H9 (cell line): ENCODE measurements at regions not wholly inside any gene's neighbourhood (a gene's known extent, or its start where the extent isn't known, plus 50 kb on each side); places are given as distances from the start of the nearest gene placed in this dataset.

Source experiments
- DNase-seq: peaks from one replicate; pipeline ENCODE4 v3.0.0-alpha.2; 2017
- H2AFZ ChIP-seq: one replicate; pipeline ENCODE4 v1.6.1; 2013; ENCODE audit warnings: mild to moderate bottlenecking, low read length, control low read depth, moderate library complexity
- H2AK5ac ChIP-seq: 2 replicates; pipeline ENCODE4 v1.6.1; 2013; ENCODE audit warnings: low read length, control low read depth, mixed read lengths; ENCODE audit not compliant: insufficient read length
- H2BK120ac ChIP-seq: one replicate; pipeline ENCODE4 v1.6.1; 2013; ENCODE audit warnings: low read depth, mild to moderate bottlenecking, low read length, control low read depth, inconsistent platforms; ENCODE audit not compliant: poor library complexity, severe bottlenecking
- H2BK12ac ChIP-seq: 2 replicates; pipeline ENCODE4 v1.6.1; 2013; ENCODE audit warnings: low read length, control low read depth, mixed read lengths, low read depth; ENCODE audit not compliant: insufficient read length
- H2BK15ac ChIP-seq: 2 replicates; pipeline ENCODE4 v1.6.1; 2013; ENCODE audit warnings: low read depth, low read length, control low read depth
- H2BK20ac ChIP-seq: one replicate; pipeline ENCODE4 v1.6.1; 2013; ENCODE audit warnings: low read depth, mild to moderate bottlenecking, low read length, control low read depth, inconsistent platforms; ENCODE audit not compliant: poor library complexity, severe bottlenecking
- H2BK5ac ChIP-seq: 2 replicates; pipeline ENCODE4 v1.6.1; 2013; ENCODE audit warnings: low read length, control low read depth, mixed read lengths; ENCODE audit not compliant: insufficient read length
- H3K14ac ChIP-seq: 2 replicates; pipeline ENCODE4 v1.6.1; 2013; ENCODE audit warnings: low read length, control low read depth; ENCODE audit not compliant: insufficient read depth
- H3K18ac ChIP-seq: 2 replicates; pipeline ENCODE4 v1.6.1; 2013; ENCODE audit warnings: low read depth, mild to moderate bottlenecking, mixed read lengths, low read length, control low read depth; ENCODE audit not compliant: insufficient read length
- H3K23ac ChIP-seq: 2 replicates; pipeline ENCODE4 v1.6.1; 2013; ENCODE audit warnings: low read length, control low read depth, mixed read lengths, low read depth; ENCODE audit not compliant: insufficient read length
- H3K23me2 ChIP-seq: 2 replicates; pipeline ENCODE4 v1.6.1; 2013; ENCODE audit warnings: low read depth, mild to moderate bottlenecking, mixed read lengths, low read length, control low read depth; ENCODE audit not compliant: insufficient read length, poor library complexity, severe bottlenecking
- H3K27ac ChIP-seq: 2 replicates; pipeline ENCODE4 v1.5.1; 2013; ENCODE audit warnings: low read length, control low read depth, mixed read lengths, low read depth; ENCODE audit not compliant: insufficient read length
- H3K27me3 ChIP-seq: 2 replicates; pipeline ENCODE4 v1.6.1; 2013; ENCODE audit warnings: low read length, control low read depth, inconsistent platforms; ENCODE audit not compliant: insufficient read depth
- H3K4ac ChIP-seq: 2 replicates; pipeline ENCODE4 v1.6.1; 2013; ENCODE audit warnings: low read depth, mild to moderate bottlenecking, control low read depth, inconsistent platforms, low read length, moderate library complexity
- H3K4me1 ChIP-seq: 2 replicates; pipeline ENCODE4 v1.6.1; 2013; ENCODE audit warnings: low read length, control low read depth, inconsistent platforms; ENCODE audit not compliant: insufficient read depth
- H3K4me2 ChIP-seq: 2 replicates; pipeline ENCODE4 v1.6.1; 2013; ENCODE audit warnings: low read length, control low read depth, mixed read lengths; ENCODE audit not compliant: insufficient read length, insufficient read depth
- H3K56ac ChIP-seq: 2 replicates; pipeline ENCODE4 v1.6.1; 2013; ENCODE audit warnings: low read depth, mild to moderate bottlenecking, mixed read lengths, low read length, control low read depth; ENCODE audit not compliant: insufficient read length
- H3K79me1 ChIP-seq: 2 replicates; pipeline ENCODE4 v1.6.1; 2013; ENCODE audit warnings: low read depth, mild to moderate bottlenecking, moderate library complexity, low read length, control low read depth, inconsistent platforms; ENCODE audit not compliant: insufficient read depth, poor library complexity, severe bottlenecking
- H3K79me2 ChIP-seq: 2 replicates; pipeline ENCODE4 v1.6.1; 2013; ENCODE audit warnings: low read length, control low read depth, inconsistent platforms; ENCODE audit not compliant: insufficient read depth
- H3K9ac ChIP-seq: 2 replicates; pipeline ENCODE4 v1.6.1; 2013; ENCODE audit warnings: low read length, control low read depth, mixed read lengths; ENCODE audit not compliant: insufficient read length; ENCODE audit errors: extremely low read depth
- H3K9me3 ChIP-seq: one replicate; pipeline ENCODE4 v1.6.1; 2013; ENCODE audit warnings: low read depth, low read length, inconsistent platforms; ENCODE audit not compliant: control insufficient read depth
- H3T11ph ChIP-seq: one replicate; pipeline ENCODE4 v1.6.1; 2013; ENCODE audit warnings: mild to moderate bottlenecking, low read length, control low read depth, inconsistent platforms
- H4K20me1 ChIP-seq: one replicate; pipeline ENCODE4 v1.6.1; 2013; ENCODE audit not compliant: control insufficient read depth, insufficient read length, insufficient read depth
- H4K5ac ChIP-seq: 2 replicates; pipeline ENCODE4 v1.6.1; 2013; ENCODE audit warnings: low read depth, mild to moderate bottlenecking, mixed read lengths, low read length, control low read depth; ENCODE audit not compliant: insufficient read length
- H4K8ac ChIP-seq: replicated peaks from 2 replicates; pipeline ENCODE4 v1.6.1; 2013; ENCODE audit warnings: low read length, control low read depth, mixed read lengths, low read depth; ENCODE audit not compliant: insufficient read length
- H4K91ac ChIP-seq: 2 replicates; pipeline ENCODE4 v1.6.1; 2013; ENCODE audit warnings: low read depth, mild to moderate bottlenecking, moderate library complexity, mixed read lengths, low read length, control low read depth; ENCODE audit not compliant: insufficient read length
- H3K27ac Mint-ChIP-seq, 3 experiments: 2 replicates in 2 of 3; 3 replicates in 1 of 3; pipeline ENCODE4 v1.8.0; 2020 to 2021; ENCODE audit warnings: mixed read lengths in 3 of 3, mild to moderate bottlenecking in 1 of 3, moderate library complexity in 1 of 3
- H3K27me3 Mint-ChIP-seq: 2 replicates; pipeline ENCODE4 v1.8.0; 2021; ENCODE audit warnings: low read depth, mild to moderate bottlenecking, moderate library complexity, mixed read lengths
- H3K36me3 Mint-ChIP-seq, 3 experiments: 2 replicates in 2 of 3; 3 replicates in 1 of 3; pipeline ENCODE4 v1.8.0; 2020 to 2021; ENCODE audit warnings: low read depth in 3 of 3, mixed read lengths in 3 of 3; ENCODE audit not compliant: insufficient read depth in 1 of 3
- H3K4me1 Mint-ChIP-seq, 2 experiments: 2 replicates each; pipeline ENCODE4 v1.8.0; 2020; ENCODE audit warnings: mixed read lengths in 2 of 2
- H3K4me3 Mint-ChIP-seq, 2 experiments: 2 replicates in 1 of 2; 3 replicates in 1 of 2; pipeline ENCODE4 v1.8.0; 2020 to 2021; ENCODE audit warnings: mild to moderate bottlenecking in 2 of 2, mixed read lengths in 2 of 2, moderate library complexity in 1 of 2
- H3K9me3 Mint-ChIP-seq, 2 experiments: 2 replicates in 1 of 2; 3 replicates in 1 of 2; pipeline ENCODE4 v1.8.0; 2020; ENCODE audit warnings: mild to moderate bottlenecking in 2 of 2, mixed read lengths in 2 of 2, moderate library complexity in 1 of 2
- CTCF ChIP-seq: fragments of 200-600 bp; sonication (generic); conservative IDR thresholded peaks from 3 replicates; pipeline ENCODE4 v1.8.0; 2021; ENCODE audit warnings: antibody characterized with exemption, mild to moderate bottlenecking
- WGBS: extraction: QIAGEN DNeasy Blood & Tissue Kit; methylation state at CpG from one replicate; pipeline ENCODE4 v1.1.7; 2013; ENCODE audit warnings: missing lambda C conversion rate, low lambda C conversion rate, mixed read lengths; ENCODE audit not compliant: insufficient read length; ENCODE audit errors: extremely low coverage; 5-methylcytosine and 5-hydroxymethylcytosine counted together

GRCh38 chr2:12435430-12436222, 281.1 kb upstream of the TRIB2 start:
- Histone ChIP-seq H4K91ac (no peak overlapping the region), H3K4me2 (no peak overlapping the region), H3K9ac (no peak overlapping the region), H2AK5ac (no peak overlapping the region), H3K27ac (no peak overlapping the region), H3K79me2 (no peaks in the 10 kb centered on the region), H2AFZ (no peak overlapping the region), H2BK20ac (no peak overlapping the region), H2BK15ac (no peak overlapping the region), H3K14ac (no peak overlapping the region), H3K23ac (no peak overlapping the region), H2BK120ac (no peak overlapping the region), H3K4ac (no peak overlapping the region), H2BK12ac (no peak overlapping the region), H3K4me1 (no peaks in the 10 kb centered on the region), H3T11ph (no peak overlapping the region), H2BK5ac (no peak overlapping the region), H4K20me1 (no peaks in the 10 kb centered on the region), H3K23me2 (no peaks in the 10 kb centered on the region), H3K56ac (no peak overlapping the region), H4K5ac (no peak overlapping the region), H4K8ac (no peak overlapping the region), H3K79me1 (no peaks in the 10 kb centered on the region), H3K27me3 (no peaks in the 10 kb centered on the region), H3K18ac (no peak overlapping the region), H3K9me3 (no peaks in the 10 kb centered on the region)
- no peak for TF ChIP-seq CTCF
- H3K9me3 Mint-ChIP-seq: no peaks in the 10 kb centered on the region
- no peak overlapping the region for H3K4me3 Mint-ChIP-seq
- WGBS: no CpG with 5 or more reads among the region's 9 CpGs
- no peak overlapping the region for H3K27ac Mint-ChIP-seq
- H3K27me3 Mint-ChIP-seq: no peaks in the 10 kb centered on the region; the same call in 1 of the 2 replicates
- no peaks in the 10 kb centered on the region; a peak in 2 of 7 replicates for H3K36me3 Mint-ChIP-seq
- no peak for DNase-seq
- peaks cover 6 to 10% of the 10 kb centered on the region in 2 experiments for H3K4me1 Mint-ChIP-seq
